ENCODE measurements at regions not wholly inside any gene's neighbourhood (a gene's known extent, or its start where the extent isn't known, plus 50 kb on each side); places are given as distances from the start of the nearest gene placed in this dataset.
"Not testable (repeated sequence)": the region's sequence is repeated elsewhere in the genome, so short reads cannot be mapped to it uniquely, and the experiment has no call there.

GRCh38 chr13:44848920-44849676, 140.2 kb downstream of the NUFIP1 start:
- H3K4me1 ChIP-seq (ENCODE audit: control insufficient read depth, extremely low read depth, insufficient read depth, low read length): peaks cover 6% of the 10 kb centered on the region
- no peak for DNase-seq (ENCODE audit: low read depth, low spot score)
- H3K79me2 ChIP-seq (ENCODE audit: control insufficient read depth, insufficient read depth, low read length): no peaks in the 10 kb centered on the region
- H3K4me3 ChIP-seq (ENCODE audit: control insufficient read depth in 2 of 3, extremely low read depth in 1 of 3, insufficient read depth in 2 of 3, low read depth in 1 of 3, low read length in 3 of 3): no peak overlapping the region
- no peak overlapping the region for H2AFZ ChIP-seq (ENCODE audit: control insufficient read depth, low read length)
- H3K27me3 ChIP-seq (ENCODE audit: control insufficient read depth, extremely low read depth, insufficient read depth, low read length): no peaks in the 10 kb centered on the region
- dilution Hi-C loops (cut with MboI; ENCODE audit: extremely low pct_ligation_motif_present, low sequenced_read_pairs): no loop called here
- no peak overlapping the region for H3K4me2 ChIP-seq (ENCODE audit: control insufficient read depth, extremely low read depth, insufficient read depth, low read depth, low read length)
- no peaks in the 10 kb centered on the region for H3K9me3 ChIP-seq (ENCODE audit: control insufficient read depth, low read depth, low read length)
- FAIRE-seq: no peak
- no peaks in the 10 kb centered on the region for H3K36me3 ChIP-seq (ENCODE audit: control insufficient read depth in 2 of 2, extremely low read depth in 1 of 2, insufficient read depth in 2 of 2, low read length in 2 of 2)
- H3K27ac ChIP-seq (ENCODE audit: control insufficient read depth, insufficient read depth, low read length): no peak overlapping the region
- no peaks in the 10 kb centered on the region for H3K9me1 ChIP-seq (ENCODE audit: control insufficient read depth, extremely low read depth, insufficient read depth, low read length)
- H4K20me1 ChIP-seq (ENCODE audit: control insufficient read depth, extremely low read depth, insufficient read depth, low read length): no peaks in the 10 kb centered on the region
- no peak overlapping the region for H3K9ac ChIP-seq (ENCODE audit: control insufficient read depth, extremely low read depth, insufficient read depth, low read length)
- TF ChIP-seq CTCF (optimal IDR thresholded peaks at IDR 0.05 in 1 of 3, IDR thresholded peaks at IDR 0.05 in 1 of 3, conservative IDR thresholded peaks at IDR 0.05 in 1 of 3; ENCODE audit: extremely low read depth in 1 of 3, insufficient read depth in 2 of 3, low read length in 3 of 3) (no peak), EZH2 (IDR thresholded peaks at IDR 0.05; ENCODE audit: low read length) (no peak)

GRCh38 chr13:44845281-44846058, 143.8 kb downstream of the NUFIP1 start:
- H3K4me2 ChIP-seq (ENCODE audit: control insufficient read depth, extremely low read depth, insufficient read depth, low read depth, low read length); H3K4me3 ChIP-seq (ENCODE audit: control insufficient read depth in 2 of 3, extremely low read depth in 1 of 3, insufficient read depth in 2 of 3, low read depth in 1 of 3, low read length in 3 of 3); H3K9me3 ChIP-seq (ENCODE audit: control insufficient read depth, low read depth, low read length); H3K27me3 ChIP-seq (ENCODE audit: control insufficient read depth, extremely low read depth, insufficient read depth, low read length); DNase-seq (ENCODE audit: low read depth, low spot score); H3K36me3 ChIP-seq (ENCODE audit: control insufficient read depth in 2 of 2, extremely low read depth in 1 of 2, insufficient read depth in 2 of 2, low read length in 2 of 2); dilution Hi-C loops (cut with MboI; ENCODE audit: extremely low pct_ligation_motif_present, low sequenced_read_pairs); H3K9me1 ChIP-seq (ENCODE audit: control insufficient read depth, extremely low read depth, insufficient read depth, low read length); H3K9ac ChIP-seq (ENCODE audit: control insufficient read depth, extremely low read depth, insufficient read depth, low read length); H2AFZ ChIP-seq (ENCODE audit: control insufficient read depth, low read length); FAIRE-seq; H3K27ac ChIP-seq (ENCODE audit: control insufficient read depth, insufficient read depth, low read length); H4K20me1 ChIP-seq (ENCODE audit: control insufficient read depth, extremely low read depth, insufficient read depth, low read length); H3K79me2 ChIP-seq (ENCODE audit: control insufficient read depth, insufficient read depth, low read length): not testable (repeated sequence)
- peaks cover 23% of the 10 kb centered on the region for H3K4me1 ChIP-seq (ENCODE audit: control insufficient read depth, extremely low read depth, insufficient read depth, low read length)

All from keratinocyte (primary cell).